Fibroblast of mammary gland (primary cell): ENCODE measurements at regions not wholly inside any gene's neighbourhood (a gene's known extent, or its start where the extent isn't known, plus 50 kb on each side); places are given as distances from the start of the nearest gene placed in this dataset.
A peak's percentile ranks its signal among the peaks of the same experiment; 100 is the strongest.

Experiments used
- DNase-seq: peaks from one replicate; pipeline ENCODE4 v3.0.0-alpha.2; 2010; ENCODE audit warnings: low read depth
- H3K4me3 ChIP-seq: 2 replicates; pipeline ENCODE4 v1.5.1; 2011; ENCODE audit warnings: low read depth, mild to moderate bottlenecking, low read length, moderate library complexity; ENCODE audit not compliant: control insufficient read depth
- CTCF ChIP-seq: conservative IDR thresholded peaks from 2 replicates; pipeline ENCODE4 v1.5.1; 2011; ENCODE audit warnings: low read depth, low read length, inconsistent platforms; ENCODE audit not compliant: control insufficient read depth, insufficient read depth

- TF ChIP-seq CTCF, result no peak
- no peak for DNase-seq
- no peak overlapping the region for H3K4me3 ChIP-seq
Observed at GRCh38 chr12:91414636-91415035, 232.0 kb upstream of the DCN start.

- H3K4me3 ChIP-seq, result no peak overlapping the region
Observed at GRCh38 chr12:91413581-91414546, 231.2 kb upstream of the DCN start.

DNA sequence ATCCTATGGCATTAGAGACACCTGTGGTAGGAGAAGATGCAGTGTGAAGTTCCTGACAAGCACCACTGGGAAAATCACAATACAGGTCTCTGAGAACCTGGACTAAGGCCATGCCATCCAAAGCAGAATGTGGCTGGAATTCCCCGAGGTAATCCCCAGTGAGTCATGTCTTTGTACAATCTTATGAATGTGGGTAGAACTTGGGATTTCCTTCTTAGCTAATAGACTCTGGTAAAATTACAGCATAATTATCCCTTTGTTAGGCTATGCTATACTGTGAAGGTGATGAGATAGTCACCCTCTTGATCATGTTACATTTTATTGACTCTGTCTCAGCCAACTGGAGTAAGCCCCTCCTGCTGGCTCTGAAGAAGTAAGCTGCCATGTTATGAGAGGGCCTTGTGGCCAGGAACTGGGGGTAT is 224.3 kb upstream of the DCN start:
- no peak overlapping the region for H3K4me3 ChIP-seq
- TF ChIP-seq CTCF, result no peak
- DNase-seq, result peak; percentile 20

More at GRCh38 chr12:91413581-91414546, 231.2 kb upstream of the DCN start:
- no peak for TF ChIP-seq CTCF
- DNase-seq, result peak; percentile 55

GRCh38 chr12:91404441-91404840 is 221.8 kb upstream of the DCN start:
- no peak overlapping the region for H3K4me3 ChIP-seq
- no peak for DNase-seq
- TF ChIP-seq CTCF, result no peak

GRCh38 chr12:91401190-91401589 is 218.6 kb upstream of the DCN start:
- TF ChIP-seq CTCF, result no peak

GRCh38 chr12:91400271-91400670 is 217.7 kb upstream of the DCN start:
- DNase-seq, result no peak
- no peak for TF ChIP-seq CTCF
- H3K4me3 ChIP-seq, result no peak overlapping the region

More at GRCh38 chr12:91401190-91401589, 218.6 kb upstream of the DCN start:
- DNase-seq, result no peak
- H3K4me3 ChIP-seq, result no peak overlapping the region
